Ishikawa (cell line): ENCODE measurements at regions not wholly inside any gene's neighbourhood (a gene's known extent, or its start where the extent isn't known, plus 50 kb on each side); places are given as distances from the start of the nearest gene placed in this dataset.

Experiments
- NFIC ChIP-seq: IDR thresholded peaks from 2 replicates; pipeline ENCODE4 v1.6.1; 2012
- RAD21 ChIP-seq: IDR thresholded peaks from 2 replicates; pipeline ENCODE4 v1.6.1; 2012; ENCODE audit warnings: low read depth
- REST ChIP-seq: IDR thresholded peaks from 2 replicates; pipeline ENCODE4 v1.6.1; 2012; ENCODE audit warnings: low read depth, mild to moderate bottlenecking
- TAF1 ChIP-seq: IDR thresholded peaks from 2 replicates; pipeline ENCODE4 v1.6.1; 2012; ENCODE audit warnings: low read depth, mild to moderate bottlenecking

GRCh38 chr13:46982856-46983582, 86.2 kb upstream of the HTR2A start:
- TF ChIP-seq REST (no peak), NFIC (no peak), RAD21 (no peak), TAF1 (no peak)
